Effector memory CD4-positive, alpha-beta T cell (primary cell): ENCODE measurements at regions not wholly inside any gene's neighbourhood (a gene's known extent, or its start where the extent isn't known, plus 50 kb on each side); places are given as distances from the start of the nearest gene placed in this dataset.

ENCODE experiments used
- DNase-seq, 3 donors: peaks; one replicate each; pipeline ENCODE4 v3.0.0-alpha.2; 2020
- H3K27ac ChIP-seq: 2 replicates; pipeline ENCODE4 v1.7.0; 2013; ENCODE audit warnings: mild to moderate bottlenecking, low read length, moderate library complexity; ENCODE audit not compliant: insufficient read depth, poor library complexity, severe bottlenecking
- H3K27me3 ChIP-seq: replicated peaks from 2 replicates; pipeline ENCODE4 v1.7.0; 2013; ENCODE audit warnings: mild to moderate bottlenecking, low read length; ENCODE audit not compliant: insufficient read depth, control insufficient read depth, poor library complexity, severe bottlenecking
- H3K36me3 ChIP-seq: 2 replicates; pipeline ENCODE4 v1.7.0; 2013; ENCODE audit warnings: mild to moderate bottlenecking, low read length, moderate library complexity; ENCODE audit not compliant: control insufficient read depth, insufficient read depth
- H3K4me1 ChIP-seq: 2 replicates; pipeline ENCODE4 v1.7.0; 2013; ENCODE audit warnings: low read length, mild to moderate bottlenecking; ENCODE audit not compliant: control insufficient read depth, insufficient read depth, poor library complexity, severe bottlenecking
- H3K4me3 ChIP-seq: 2 replicates; pipeline ENCODE4 v1.7.0; 2013; ENCODE audit warnings: low read length, low read depth, mild to moderate bottlenecking; ENCODE audit not compliant: insufficient read depth, poor library complexity, severe bottlenecking
- H3K9me3 ChIP-seq: 2 replicates; pipeline ENCODE4 v1.7.0; 2013; ENCODE audit warnings: mild to moderate bottlenecking, low read length, moderate library complexity; ENCODE audit not compliant: control insufficient read depth

DNA sequence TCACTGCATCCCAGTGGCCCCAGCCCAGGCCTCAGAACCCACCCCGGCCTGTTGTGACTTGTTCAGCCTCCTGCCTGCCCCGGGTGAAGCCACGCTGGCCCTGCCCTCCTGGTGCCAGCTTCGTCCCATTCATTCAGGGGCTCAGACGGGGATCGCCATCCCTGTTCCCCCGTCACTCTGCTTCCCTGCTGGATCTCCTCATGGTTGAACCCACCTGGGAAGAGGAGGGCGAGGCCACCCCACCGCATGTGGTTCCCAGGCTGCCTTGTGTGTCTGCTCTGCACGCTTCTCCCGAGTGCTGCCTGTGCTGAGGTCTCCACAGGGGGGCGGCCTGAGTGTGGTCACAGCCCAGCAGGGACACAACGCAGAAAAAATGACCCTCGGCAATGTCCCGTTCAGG is 108.2 kb upstream of the ACTRT2 start:
- no peaks in the 10 kb centered on the region for H3K9me3 ChIP-seq

DNA sequence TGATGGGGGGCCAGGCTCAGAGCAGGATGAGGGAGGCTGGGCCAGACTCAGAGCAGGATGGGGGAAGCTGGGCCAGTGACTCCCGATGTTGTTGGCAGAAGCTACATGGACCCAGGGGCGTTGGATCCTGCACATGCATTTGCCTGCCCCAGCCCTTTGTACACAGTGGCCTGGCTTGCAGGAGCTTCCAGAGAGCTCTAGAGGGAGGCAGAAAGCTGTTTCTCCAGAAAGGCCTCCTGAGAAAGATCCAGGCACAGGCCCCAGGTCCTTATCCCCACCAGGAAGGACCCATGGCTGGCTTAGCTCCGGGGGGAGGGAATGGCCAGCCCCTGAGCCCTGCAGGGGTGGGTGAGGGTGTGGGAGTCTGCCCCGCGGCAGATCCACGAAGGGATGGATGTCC is 106.6 kb upstream of the ACTRT2 start:
- H3K36me3 ChIP-seq, result no peaks in the 10 kb centered on the region
- DNase-seq, result no peak
- H3K4me1 ChIP-seq, result no peaks in the 10 kb centered on the region
- H3K27ac ChIP-seq, result no peak overlapping the region
- no peak overlapping the region for H3K4me3 ChIP-seq
- H3K9me3 ChIP-seq, result no peaks in the 10 kb centered on the region
- no peaks in the 10 kb centered on the region for H3K27me3 ChIP-seq

More for the DNA sequence above, 108.2 kb upstream of the ACTRT2 start:
- no peaks in the 10 kb centered on the region for H3K4me1 ChIP-seq
- no peaks in the 10 kb centered on the region for H3K36me3 ChIP-seq
- H3K27me3 ChIP-seq, result no peaks in the 10 kb centered on the region
- no peak overlapping the region for H3K27ac ChIP-seq
- H3K4me3 ChIP-seq, result no peak overlapping the region
- DNase-seq, result no peak

DNA sequence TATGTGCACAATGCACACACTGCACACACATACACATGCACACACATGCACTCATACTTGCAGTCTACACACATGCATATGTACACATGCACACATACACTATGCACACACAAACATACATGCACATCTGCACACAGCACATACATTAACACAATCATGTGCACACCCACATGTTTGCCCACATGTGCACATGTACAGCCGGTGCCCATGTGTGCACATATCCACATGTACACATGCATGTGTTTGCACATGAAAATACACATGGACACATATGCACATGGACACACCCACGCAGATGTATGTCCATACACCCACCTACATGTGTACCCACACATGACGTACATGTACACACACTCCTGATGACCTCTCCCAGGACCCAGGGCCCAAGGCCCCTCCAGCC is 105.1 kb upstream of the ACTRT2 start:
- Histone ChIP-seq H3K4me3 (no peak overlapping the region), H3K27me3 (no peaks in the 10 kb centered on the region), H3K36me3 (no peaks in the 10 kb centered on the region), H3K9me3 (no peaks in the 10 kb centered on the region), H3K4me1 (no peaks in the 10 kb centered on the region), H3K27ac (no peak overlapping the region)
- no peak for DNase-seq

DNA sequence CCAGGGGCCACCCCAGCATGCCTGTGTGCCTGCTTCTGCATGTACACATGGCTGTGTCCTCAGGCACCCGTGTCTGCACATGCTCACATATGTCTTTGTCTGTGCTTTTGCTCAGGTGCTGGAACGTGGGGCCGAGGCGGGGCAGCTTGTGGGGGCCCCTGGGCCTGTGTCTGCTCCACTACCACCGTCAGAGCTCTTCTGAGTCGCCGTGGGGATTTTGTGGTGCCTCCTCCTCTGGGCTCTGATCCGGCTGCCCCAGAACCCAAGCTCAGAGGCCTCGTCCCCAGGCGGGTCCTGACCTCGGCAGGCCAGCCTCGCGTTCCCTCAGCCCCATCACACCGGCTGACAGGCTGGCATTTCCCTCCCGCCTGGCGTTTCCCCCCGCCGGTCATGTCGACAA is 104.6 kb upstream of the ACTRT2 start:
- H3K4me3 ChIP-seq, result no peak overlapping the region
- H3K36me3 ChIP-seq, result no peaks in the 10 kb centered on the region
- no peaks in the 10 kb centered on the region for H3K9me3 ChIP-seq
- no peak for DNase-seq
- no peaks in the 10 kb centered on the region for H3K4me1 ChIP-seq
- no peaks in the 10 kb centered on the region for H3K27me3 ChIP-seq
- H3K27ac ChIP-seq, result no peak overlapping the region

DNA sequence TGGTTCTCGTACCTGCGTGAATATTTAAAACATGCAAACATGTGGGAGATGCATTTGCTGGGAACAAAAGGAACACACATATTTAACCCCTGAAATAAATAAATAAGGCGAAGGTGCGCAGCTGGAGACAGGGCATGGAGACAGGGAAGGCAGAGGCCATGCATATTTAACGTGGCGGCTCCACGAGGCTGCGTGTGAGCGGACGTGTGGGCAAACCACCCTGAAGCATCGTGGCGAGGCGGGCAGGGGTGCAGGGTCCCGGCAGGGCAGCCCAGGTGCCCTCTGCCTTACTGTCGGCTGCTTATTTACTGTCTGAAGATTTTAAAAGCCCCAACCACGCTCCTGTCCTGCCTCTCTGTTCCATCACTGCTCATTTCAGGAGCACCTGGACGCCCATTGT is 104.0 kb upstream of the ACTRT2 start:
- no peaks in the 10 kb centered on the region for H3K9me3 ChIP-seq
- H3K36me3 ChIP-seq, result no peaks in the 10 kb centered on the region

DNA sequence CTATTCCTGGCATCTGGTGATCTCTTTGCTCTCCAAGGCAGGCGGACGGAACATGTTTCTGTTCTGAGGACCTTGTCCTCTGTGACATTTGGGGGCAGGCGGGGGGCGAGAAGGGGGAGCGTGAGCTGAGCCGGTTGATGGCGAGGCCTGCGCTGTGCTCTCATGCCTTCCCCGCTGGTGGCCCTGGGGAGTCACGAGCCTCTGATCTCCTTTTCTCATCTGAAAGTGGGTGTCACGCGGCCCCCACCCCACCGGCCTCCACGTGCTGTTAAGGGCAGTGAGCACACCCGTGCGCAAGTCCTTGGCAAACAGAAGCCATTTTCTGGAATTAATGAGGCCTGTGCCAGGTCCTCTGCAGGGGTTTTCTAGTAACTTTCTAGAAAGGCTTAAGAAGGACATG is 102.8 kb upstream of the ACTRT2 start:
- no peak for DNase-seq
- H3K27ac ChIP-seq, result no peak overlapping the region
- H3K4me1 ChIP-seq, result peaks cover 5% of the 10 kb centered on the region
- no peaks in the 10 kb centered on the region for H3K27me3 ChIP-seq
- H3K4me3 ChIP-seq, result no peak overlapping the region
- no peaks in the 10 kb centered on the region for H3K9me3 ChIP-seq
- no peaks in the 10 kb centered on the region for H3K36me3 ChIP-seq

More for the DNA sequence above, 104.0 kb upstream of the ACTRT2 start:
- Histone ChIP-seq H3K4me1 (peaks cover 5% of the 10 kb centered on the region), H3K27ac (no peak overlapping the region), H3K27me3 (no peaks in the 10 kb centered on the region), H3K4me3 (no peak overlapping the region)
- DNase-seq, result no peak

DNA sequence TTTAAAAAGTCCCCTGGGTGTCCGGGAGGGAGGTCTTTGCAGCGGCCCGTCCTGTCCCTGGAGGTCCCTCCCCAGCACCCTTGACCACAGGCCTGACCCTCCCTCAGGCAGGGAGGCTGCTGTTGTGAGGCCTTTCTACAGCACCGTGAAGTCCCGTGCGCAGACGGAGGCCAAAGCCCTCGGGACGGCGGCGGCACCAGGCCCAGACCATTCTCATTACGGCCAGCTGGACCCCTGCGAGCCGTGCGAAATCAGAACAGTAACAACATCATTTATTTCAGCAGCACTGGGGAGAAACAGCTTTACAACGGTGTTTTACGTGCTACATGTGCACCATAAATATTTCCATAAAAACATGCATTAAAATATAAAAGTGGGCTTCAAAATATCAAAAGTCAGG is 101.4 kb upstream of the ACTRT2 start:
- H3K4me1 ChIP-seq, result peaks cover 5% of the 10 kb centered on the region
- H3K36me3 ChIP-seq, result no peaks in the 10 kb centered on the region
- no peak overlapping the region for H3K27ac ChIP-seq
- no peaks in the 10 kb centered on the region for H3K27me3 ChIP-seq
- no peak overlapping the region for H3K4me3 ChIP-seq
- no peaks in the 10 kb centered on the region for H3K9me3 ChIP-seq
- no peak for DNase-seq

DNA sequence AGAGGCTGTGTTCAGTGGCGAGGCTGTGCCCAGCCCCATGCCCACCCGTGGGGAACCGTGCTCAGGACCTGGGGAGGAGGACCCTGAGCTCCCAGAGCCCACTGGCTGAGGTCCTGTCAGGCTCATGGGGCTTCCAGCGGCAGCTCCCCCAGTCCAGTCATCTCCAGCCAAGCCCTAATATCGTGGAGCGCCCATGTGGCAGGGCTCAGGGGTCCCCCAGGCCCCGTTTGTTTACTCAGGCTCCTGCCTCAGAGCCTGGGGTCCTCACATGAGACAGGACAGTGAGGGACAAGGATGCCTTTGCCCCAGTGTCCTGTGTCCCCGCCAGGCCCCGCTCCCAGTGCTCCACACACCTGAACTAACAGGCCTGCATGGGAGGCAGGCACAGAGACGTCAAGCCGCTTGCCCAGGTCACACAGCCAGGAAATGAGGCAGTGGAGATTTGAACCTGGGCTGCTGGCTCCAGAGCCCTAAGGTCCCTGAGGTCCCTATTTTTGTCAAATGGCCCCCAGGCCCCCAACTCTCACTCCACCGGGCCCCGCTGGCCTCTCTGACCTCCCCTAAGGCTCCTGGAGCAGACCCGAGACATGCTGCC is 100.7 kb upstream of the ACTRT2 start:
- Histone ChIP-seq H3K9me3 (no peaks in the 10 kb centered on the region), H3K36me3 (no peaks in the 10 kb centered on the region), H3K27me3 (no peaks in the 10 kb centered on the region), H3K4me1 (peaks cover 5% of the 10 kb centered on the region), H3K4me3 (no peak overlapping the region), H3K27ac (no peak overlapping the region)
- no peak for DNase-seq

DNA sequence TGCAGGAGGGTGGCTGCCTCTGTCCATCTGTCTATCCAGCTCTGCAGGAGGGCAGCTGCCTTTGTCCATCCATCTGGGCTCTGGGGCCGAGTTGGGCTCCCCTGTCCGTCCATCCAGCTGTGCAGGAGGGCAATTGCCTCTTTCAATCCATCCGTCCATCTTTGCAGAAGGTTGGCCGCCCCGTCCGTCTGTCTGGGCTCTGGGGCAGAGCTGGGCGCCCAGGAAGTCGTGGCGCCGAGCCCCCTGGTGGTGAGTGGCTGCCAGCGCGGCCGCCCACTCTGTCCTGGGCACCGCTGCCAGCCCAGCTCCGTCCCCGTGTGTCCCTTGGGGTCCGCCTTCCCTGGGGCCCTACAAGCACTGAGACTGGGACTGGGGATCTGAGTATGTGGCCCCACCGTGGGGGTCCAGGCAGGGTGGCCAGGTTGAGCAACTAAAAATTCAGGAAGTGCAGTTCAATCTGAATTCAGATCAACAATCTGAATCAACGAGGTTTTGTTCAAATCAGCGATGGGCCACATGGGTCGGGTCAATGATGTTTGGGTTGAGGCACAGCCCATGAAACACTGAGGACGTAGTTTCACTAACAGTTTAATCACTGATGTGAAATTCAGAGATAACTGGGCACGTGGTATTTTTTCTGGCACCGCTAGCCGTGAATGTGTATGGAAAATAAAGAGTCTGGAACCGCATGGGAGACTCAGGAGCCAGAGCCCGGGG is 99.1 kb upstream of the ACTRT2 start:
- Histone ChIP-seq H3K4me1 (peaks cover 5% of the 10 kb centered on the region), H3K9me3 (no peaks in the 10 kb centered on the region), H3K27me3 (no peaks in the 10 kb centered on the region), H3K36me3 (no peaks in the 10 kb centered on the region), H3K27ac (no peak overlapping the region), H3K4me3 (no peak overlapping the region)
- peak in 1 of 3 donors; percentile 7 for DNase-seq

DNA sequence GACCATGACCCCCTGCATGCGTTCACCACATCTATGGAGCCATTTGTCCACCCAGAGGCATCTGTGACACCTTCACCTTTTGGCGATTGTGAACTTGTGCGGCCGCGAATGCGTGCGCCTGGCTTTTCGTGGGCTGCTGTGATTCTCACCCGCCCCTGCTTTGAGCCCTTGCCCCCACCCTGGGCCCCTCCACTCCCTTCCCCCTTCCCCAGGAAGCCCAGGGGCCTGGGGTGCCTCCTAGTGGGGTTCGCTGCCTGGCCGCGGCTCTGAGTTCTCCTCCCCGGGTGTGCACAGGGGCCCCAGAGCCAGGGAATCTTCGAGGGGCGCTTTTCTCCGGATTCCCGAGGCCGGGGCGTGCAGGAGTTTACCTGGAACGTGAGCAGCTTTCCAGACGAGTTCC is 97.9 kb upstream of the ACTRT2 start:
- Histone ChIP-seq H3K27ac (no peak overlapping the region), H3K9me3 (no peaks in the 10 kb centered on the region), H3K4me1 (peaks cover 5% of the 10 kb centered on the region), H3K36me3 (no peaks in the 10 kb centered on the region), H3K4me3 (no peak overlapping the region), H3K27me3 (no peaks in the 10 kb centered on the region)
- no peak for DNase-seq
